RWPE2 (cell line): ENCODE measurements at regions not wholly inside any gene's neighbourhood (a gene's known extent, or its start where the extent isn't known, plus 50 kb on each side); places are given as distances from the start of the nearest gene placed in this dataset.

Experiments
- ATAC-seq: fragments of 200-7000 bp; cut with Tn5 transposase; 3 replicates; pipeline ENCODE4 v1.9.1; 2021; ENCODE audit warnings: low read depth
- DNase-seq: peaks from one replicate; pipeline ENCODE4 v3.0.0-alpha.2; 2020; ENCODE audit warnings: low spot score
- H3K27ac ChIP-seq: fragments of 450-650 bp; 2 replicates; pipeline ENCODE4 v1.5.1; 2017; ENCODE audit warnings: mild to moderate bottlenecking; ENCODE audit not compliant: poor library complexity, severe bottlenecking
- H3K27me3 ChIP-seq: fragments of 250-450 bp; sonication (Bioruptor Pico); 2 replicates; pipeline ENCODE4 v1.5.1; 2021; ENCODE audit warnings: mild to moderate bottlenecking, moderate library complexity; ENCODE audit not compliant: insufficient read depth, poor library complexity, severe bottlenecking
- H3K36me3 ChIP-seq: fragments of 250-450 bp; sonication (Bioruptor Pico); 2 replicates; pipeline ENCODE4 v1.5.1; 2020; ENCODE audit warnings: low read depth, mild to moderate bottlenecking, moderate library complexity
- H3K4me1 ChIP-seq: fragments of 250-450 bp; sonication (Bioruptor Pico); 2 replicates; pipeline ENCODE4 v1.5.1; 2021; ENCODE audit warnings: mild to moderate bottlenecking, moderate library complexity; ENCODE audit not compliant: insufficient read depth, poor library complexity, severe bottlenecking
- H3K4me3 ChIP-seq: fragments of 250-450 bp; sonication (Bioruptor Pico); 2 replicates; pipeline ENCODE4 v1.5.1; 2021; ENCODE audit warnings: mild to moderate bottlenecking, moderate library complexity; ENCODE audit not compliant: severe bottlenecking
- H3K9me3 ChIP-seq: fragments of 250-450 bp; sonication (Bioruptor Pico); 2 replicates; pipeline ENCODE4 v1.5.1; 2021; ENCODE audit warnings: mild to moderate bottlenecking, moderate library complexity; ENCODE audit not compliant: severe bottlenecking
- TF ChIP-seq, protein P1 (sequence below): fragments of 450-650 bp; IDR thresholded peaks from one replicate; pipeline ENCODE4 v1.5.1; 2017; ENCODE audit warnings: mild to moderate bottlenecking, moderate library complexity; ENCODE audit not compliant: poor library complexity, severe bottlenecking

DNA sequence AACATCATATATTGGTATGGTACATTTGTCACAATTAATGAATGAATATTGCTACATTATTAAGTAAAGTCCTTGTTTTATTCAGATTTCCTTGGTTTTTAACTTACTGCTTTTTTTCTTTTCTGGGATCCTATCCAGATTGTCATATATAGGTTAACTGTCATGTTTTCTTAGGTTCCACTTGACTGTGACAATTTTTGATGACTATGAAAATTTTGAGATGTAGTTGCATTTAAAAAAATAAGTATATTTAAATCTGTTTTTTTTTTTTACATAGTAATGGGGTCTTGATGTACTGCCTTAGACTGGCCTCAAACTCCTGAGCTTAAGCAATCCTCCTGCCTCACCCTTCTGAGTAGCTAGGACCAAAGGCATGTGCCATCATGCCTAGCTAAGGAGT is 76.8 kb downstream of the ATP6V1G3 start:
- TF ChIP-seq, protein P1, sequence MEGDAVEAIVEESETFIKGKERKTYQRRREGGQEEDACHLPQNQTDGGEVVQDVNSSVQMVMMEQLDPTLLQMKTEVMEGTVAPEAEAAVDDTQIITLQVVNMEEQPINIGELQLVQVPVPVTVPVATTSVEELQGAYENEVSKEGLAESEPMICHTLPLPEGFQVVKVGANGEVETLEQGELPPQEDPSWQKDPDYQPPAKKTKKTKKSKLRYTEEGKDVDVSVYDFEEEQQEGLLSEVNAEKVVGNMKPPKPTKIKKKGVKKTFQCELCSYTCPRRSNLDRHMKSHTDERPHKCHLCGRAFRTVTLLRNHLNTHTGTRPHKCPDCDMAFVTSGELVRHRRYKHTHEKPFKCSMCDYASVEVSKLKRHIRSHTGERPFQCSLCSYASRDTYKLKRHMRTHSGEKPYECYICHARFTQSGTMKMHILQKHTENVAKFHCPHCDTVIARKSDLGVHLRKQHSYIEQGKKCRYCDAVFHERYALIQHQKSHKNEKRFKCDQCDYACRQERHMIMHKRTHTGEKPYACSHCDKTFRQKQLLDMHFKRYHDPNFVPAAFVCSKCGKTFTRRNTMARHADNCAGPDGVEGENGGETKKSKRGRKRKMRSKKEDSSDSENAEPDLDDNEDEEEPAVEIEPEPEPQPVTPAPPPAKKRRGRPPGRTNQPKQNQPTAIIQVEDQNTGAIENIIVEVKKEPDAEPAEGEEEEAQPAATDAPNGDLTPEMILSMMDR, result no peak
- ATAC-seq, result no peak
- H3K4me3 ChIP-seq, result no peak overlapping the region

GRCh38 chr1:198462365-198463019 is 78.0 kb downstream of the ATP6V1G3 start:
- H3K9me3 ChIP-seq, result no peaks in the 10 kb centered on the region
- ATAC-seq, result peak; percentile 96
- peaks cover 19% of the 10 kb centered on the region for H3K4me1 ChIP-seq
- peak; percentile 31 for DNase-seq
- peaks cover 3% of the 10 kb centered on the region; the same call in 1 of the 2 replicates for H3K36me3 ChIP-seq
- TF ChIP-seq, protein P1, result no peak
- no peaks in the 10 kb centered on the region for H3K27me3 ChIP-seq
- H3K4me3 ChIP-seq, result no peak overlapping the region
- peak overlapping the region; percentile 79 for H3K27ac ChIP-seq

More for the DNA sequence above, 76.8 kb downstream of the ATP6V1G3 start:
- Histone ChIP-seq H3K36me3 (peaks cover 3% of the 10 kb centered on the region; the same call in 1 of the 2 replicates), H3K9me3 (no peaks in the 10 kb centered on the region), H3K4me1 (peaks cover 19% of the 10 kb centered on the region), H3K27ac (peak overlapping the region; percentile 79), H3K27me3 (no peaks in the 10 kb centered on the region)
- DNase-seq, result no peak

- Histone ChIP-seq H3K4me1 (no peaks in the 10 kb centered on the region), H3K27ac (no peak overlapping the region), H3K4me3 (no peak overlapping the region), H3K9me3 (no peaks in the 10 kb centered on the region), H3K27me3 (no peaks in the 10 kb centered on the region), H3K36me3 (no peaks in the 10 kb centered on the region)
- TF ChIP-seq, protein P1, result no peak
- ATAC-seq (no peak), DNase-seq (no peak)
Observed at GRCh38 chr1:198455966-198456365, 84.5 kb downstream of the ATP6V1G3 start.

DNA sequence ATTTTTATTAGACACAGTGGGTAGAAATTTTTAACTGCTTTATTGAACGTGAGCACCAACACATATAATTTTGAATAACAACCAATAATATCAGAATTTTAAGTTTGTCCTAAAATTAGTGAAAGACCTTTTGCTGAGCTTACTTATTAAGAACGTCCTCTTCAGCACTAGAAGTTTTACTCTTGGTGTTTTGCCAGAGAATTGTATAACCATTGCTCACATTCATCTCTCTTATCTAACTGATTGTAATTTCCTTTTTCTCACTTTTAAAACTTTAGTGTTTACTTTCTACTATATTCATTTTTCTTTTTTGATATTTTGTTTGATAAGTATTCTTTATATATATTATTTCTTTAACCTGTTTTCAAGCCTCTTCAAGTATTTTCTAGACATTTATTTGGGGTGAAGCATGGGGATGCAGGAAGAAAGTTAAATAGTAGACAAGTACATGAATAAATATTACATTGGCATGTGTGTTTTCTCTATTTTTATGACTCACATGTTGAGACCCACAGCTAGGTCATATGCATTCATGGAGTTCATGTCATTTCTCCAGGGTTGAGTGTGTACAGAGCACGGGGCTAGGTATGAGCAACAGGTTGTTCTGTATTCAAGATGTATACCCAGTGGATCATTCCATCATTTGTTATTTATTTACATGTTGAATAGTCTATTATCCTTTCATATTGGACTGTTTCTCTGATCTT is 90.6 kb downstream of the ATP6V1G3 start:
- ATAC-seq (peak; percentile 48; the same call in 2 of the 3 replicates), DNase-seq (no peak)
- H3K4me3 ChIP-seq, result no peak overlapping the region
- peak overlapping the region; percentile 93 for H3K27ac ChIP-seq
- TF ChIP-seq, protein P1, result no peak
- H3K27me3 ChIP-seq, result no peaks in the 10 kb centered on the region
- H3K9me3 ChIP-seq, result no peaks in the 10 kb centered on the region
- no peaks in the 10 kb centered on the region for H3K36me3 ChIP-seq
- peaks cover 30% of the 10 kb centered on the region for H3K4me1 ChIP-seq

- DNase-seq (no peak), ATAC-seq (peak; percentile 99)
- Histone ChIP-seq H3K27me3 (no peaks in the 10 kb centered on the region), H3K27ac (peak overlapping the region; percentile 93), H3K4me3 (no peak overlapping the region), H3K9me3 (no peaks in the 10 kb centered on the region), H3K4me1 (peaks cover 36% of the 10 kb centered on the region), H3K36me3 (no peaks in the 10 kb centered on the region)
- TF ChIP-seq, protein P1, result no peak
Observed at GRCh38 chr1:198449261-198449660, 91.2 kb downstream of the ATP6V1G3 start.
